ENCODE measurements at regions not wholly inside any gene's neighbourhood (a gene's known extent, or its start where the extent isn't known, plus 50 kb on each side); places are given as distances from the start of the nearest gene placed in this dataset.

- intact Hi-C loops (cut with micrococcal nuclease) = no loop called here
- no TSS peak for BruUV-seq (replicated peaks)
- CTCF ChIA-PET = no interaction called here
- Histone ChIP-seq H3K9me3 (ENCODE audit: low read length) (no peaks in the 10 kb centered on the region), H3F3A (ENCODE audit: low read length, unreplicated experiment) (no peaks in the 10 kb centered on the region), H4K20me1 (ENCODE audit: low read length) (no peaks in the 10 kb centered on the region), H3K9ac (ENCODE audit: low read length) (no peak overlapping the region), H3K9me2 (replicated peaks; ENCODE audit: low read length) (no peaks in the 10 kb centered on the region), H3K4me2 (ENCODE audit: low read length) (no peak overlapping the region), H3K36me3 (ENCODE audit: low read depth, low read length) (no peaks in the 10 kb centered on the region), H3K4me3 (ENCODE audit: low read length) (no peak overlapping the region), H3K27ac (ENCODE audit: low read length) (no peak overlapping the region), H3K27me3 (ENCODE audit: low read length) (no peaks in the 10 kb centered on the region), H2AFZ (ENCODE audit: low read length) (no peak overlapping the region), H3K4me1 (ENCODE audit: insufficient read depth, low read length) (no peaks in the 10 kb centered on the region), H3K79me2 (ENCODE audit: low read length) (no peaks in the 10 kb centered on the region)
- no peak for ATAC-seq
- DNase-seq = no peak
- POLR2A ChIA-PET (ENCODE audit: unreplicated experiment) = no interaction called here
- no peak for TF ChIP-seq EZH2phosphoT487 (IDR thresholded peaks at IDR 0.05; ENCODE audit: borderline replicate concordance, low read length)
- no peak for TF ChIP-seq EZH2 (IDR thresholded peaks at IDR 0.05; ENCODE audit: low read length, unreplicated experiment)
- TF ChIP-seq CTCF (conservative IDR thresholded peaks at IDR 0.05; ENCODE audit: low read depth, low read length) = no peak
Observed at GRCh38 chr10:128608791-128609190, 482.6 kb upstream of the MKI67 start.

GRCh38 chr10:128609460-128609859, 483.2 kb upstream of the MKI67 start:
- no peaks in the 10 kb centered on the region for H4K20me1 ChIP-seq (ENCODE audit: low read length)
- CTCF ChIA-PET = no interaction called here

GRCh38 chr10:128610113-128610512, 483.9 kb upstream of the MKI67 start:
- POLR2A ChIA-PET (ENCODE audit: unreplicated experiment) = no interaction called here

More at GRCh38 chr10:128609460-128609859, 483.2 kb upstream of the MKI67 start:
- no peak overlapping the region for H3K4me2 ChIP-seq (ENCODE audit: low read length)
- H3K27ac ChIP-seq (ENCODE audit: low read length) = no peak overlapping the region
- no TSS peak for BruUV-seq (replicated peaks)
- no peaks in the 10 kb centered on the region for H3F3A ChIP-seq (ENCODE audit: low read length, unreplicated experiment)
- no peak overlapping the region for H3K4me3 ChIP-seq (ENCODE audit: low read length)
- intact Hi-C loops (cut with micrococcal nuclease) = no loop called here
- POLR2A ChIA-PET (ENCODE audit: unreplicated experiment) = no interaction called here
- no peaks in the 10 kb centered on the region for H3K9me2 ChIP-seq (replicated peaks; ENCODE audit: low read length)
- no peak overlapping the region for H3K9ac ChIP-seq (ENCODE audit: low read length)
- DNase-seq = no peak
- H3K79me2 ChIP-seq (ENCODE audit: low read length) = no peaks in the 10 kb centered on the region
- H2AFZ ChIP-seq (ENCODE audit: low read length) = no peak overlapping the region
- no peak for ATAC-seq
- H3K9me3 ChIP-seq (ENCODE audit: low read length) = no peaks in the 10 kb centered on the region
- H3K36me3 ChIP-seq (ENCODE audit: low read depth, low read length) = no peaks in the 10 kb centered on the region
- H3K27me3 ChIP-seq (ENCODE audit: low read length) = no peaks in the 10 kb centered on the region
- H3K4me1 ChIP-seq (ENCODE audit: insufficient read depth, low read length) = no peaks in the 10 kb centered on the region
- TF ChIP-seq EZH2 (IDR thresholded peaks at IDR 0.05; ENCODE audit: low read length, unreplicated experiment) = no peak
- no peak for TF ChIP-seq EZH2phosphoT487 (IDR thresholded peaks at IDR 0.05; ENCODE audit: borderline replicate concordance, low read length)
- no peak for TF ChIP-seq CTCF (conservative IDR thresholded peaks at IDR 0.05; ENCODE audit: low read depth, low read length)

More at GRCh38 chr10:128610113-128610512, 483.9 kb upstream of the MKI67 start:
- no peak overlapping the region for H3K4me2 ChIP-seq (ENCODE audit: low read length)
- intact Hi-C loops (cut with micrococcal nuclease) = no loop called here
- no peak overlapping the region for H3K4me3 ChIP-seq (ENCODE audit: low read length)
- H3K9me3 ChIP-seq (ENCODE audit: low read length) = no peaks in the 10 kb centered on the region
- H3K27me3 ChIP-seq (ENCODE audit: low read length) = no peaks in the 10 kb centered on the region
- H3K9me2 ChIP-seq (replicated peaks; ENCODE audit: low read length) = no peaks in the 10 kb centered on the region
- no peaks in the 10 kb centered on the region for H4K20me1 ChIP-seq (ENCODE audit: low read length)
- ATAC-seq (no peak), DNase-seq (no peak)
- no peak overlapping the region for H3K27ac ChIP-seq (ENCODE audit: low read length)
- no peak overlapping the region for H3K9ac ChIP-seq (ENCODE audit: low read length)
- H3F3A ChIP-seq (ENCODE audit: low read length, unreplicated experiment) = no peaks in the 10 kb centered on the region
- no peaks in the 10 kb centered on the region for H3K36me3 ChIP-seq (ENCODE audit: low read depth, low read length)
- CTCF ChIA-PET = no interaction called here
- H2AFZ ChIP-seq (ENCODE audit: low read length) = no peak overlapping the region
- no TSS peak for BruUV-seq (replicated peaks)
- no peaks in the 10 kb centered on the region for H3K79me2 ChIP-seq (ENCODE audit: low read length)
- H3K4me1 ChIP-seq (ENCODE audit: insufficient read depth, low read length) = no peaks in the 10 kb centered on the region
- TF ChIP-seq EZH2phosphoT487 (IDR thresholded peaks at IDR 0.05; ENCODE audit: borderline replicate concordance, low read length) = no peak
- TF ChIP-seq EZH2 (IDR thresholded peaks at IDR 0.05; ENCODE audit: low read length, unreplicated experiment) = no peak
- no peak for TF ChIP-seq CTCF (conservative IDR thresholded peaks at IDR 0.05; ENCODE audit: low read depth, low read length)

All from PC-3 (cell line).